ENCODE measurements at regions not wholly inside any gene's neighbourhood (a gene's known extent, or its start where the extent isn't known, plus 50 kb on each side); places are given as distances from the start of the nearest gene placed in this dataset.

DNA sequence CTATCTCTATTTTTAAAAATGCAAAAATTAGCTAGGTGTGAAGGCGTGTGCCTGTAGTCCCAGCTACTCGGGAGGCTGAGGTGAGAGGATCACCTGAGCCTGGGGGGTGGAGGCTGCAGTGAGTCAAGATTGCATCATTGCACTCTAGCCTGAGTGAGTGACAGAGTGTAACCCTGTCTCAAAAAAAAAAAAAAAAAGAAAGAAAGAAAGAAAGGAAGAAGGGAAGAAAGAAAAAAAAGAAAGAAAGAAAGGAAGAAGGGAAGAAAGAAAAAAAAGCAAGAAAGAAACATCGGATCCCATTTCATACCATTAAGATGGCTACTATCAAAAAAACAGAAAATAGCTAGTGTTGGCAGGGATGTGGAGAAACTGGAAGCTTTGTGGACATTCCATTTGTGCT lies 136.8 kb upstream of the WNT4 start:
- TF ChIP-seq POLR2AphosphoS5 (IDR thresholded peaks at IDR 0.05) = no peak
- no peak for TF ChIP-seq EP300 (IDR thresholded peaks at IDR 0.05; ENCODE audit: low read depth)
